Ramos (cell line): ENCODE measurements at regions not wholly inside any gene's neighbourhood (a gene's known extent, or its start where the extent isn't known, plus 50 kb on each side); places are given as distances from the start of the nearest gene placed in this dataset.
"Not testable (repeated sequence)": the region's sequence is repeated elsewhere in the genome, so short reads cannot be mapped to it uniquely, and the experiment has no call there.

Experiments
- in situ Hi-C: fragments of 300-500 bp; cut with MboI; formaldehyde crosslinking; loops from one replicate; pipeline ENCODE4 v1.14.3; 2022; ENCODE audit warnings: low sequenced_read_pairs; ENCODE audit not compliant: unreplicated experiment

DNA sequence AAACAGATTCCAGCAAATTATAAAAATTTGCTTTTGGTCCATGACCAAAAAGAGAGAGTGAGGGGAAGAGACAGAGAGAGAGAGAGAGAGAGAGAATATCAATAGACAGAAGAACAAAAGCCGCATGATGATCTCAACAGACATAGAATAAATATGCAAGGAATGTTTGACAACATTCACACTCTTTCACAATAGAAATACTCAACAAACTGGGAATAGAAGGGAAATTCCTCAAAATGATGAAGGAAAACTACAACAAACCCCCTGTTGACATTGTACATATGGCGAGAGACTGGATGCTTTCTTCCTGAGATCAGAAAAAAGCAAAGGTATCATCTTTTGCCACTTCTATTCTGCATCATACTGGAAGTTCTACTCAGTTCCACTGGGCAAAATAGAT lies 309.7 kb downstream of the RAD51AP2 start:
- in situ Hi-C loops = no loop called here

DNA sequence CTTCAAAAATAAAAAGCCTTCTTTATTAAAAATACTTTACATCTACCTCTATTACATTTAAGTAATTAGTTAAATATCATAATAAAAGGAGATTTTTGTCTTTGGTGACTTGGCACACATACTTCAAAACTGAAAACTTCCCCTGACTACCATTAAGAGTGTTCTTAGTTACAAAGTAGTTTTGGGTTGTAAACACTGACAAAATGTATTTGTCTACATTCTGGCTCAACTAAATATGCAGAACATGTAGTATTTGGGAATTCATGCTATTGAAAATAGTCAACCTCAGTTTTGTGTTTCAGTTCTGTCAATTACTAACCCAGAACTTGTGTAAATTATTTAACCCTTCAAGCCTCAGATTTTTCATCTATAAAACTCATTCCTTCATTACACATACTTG lies 311.5 kb downstream of the RAD51AP2 start:
- in situ Hi-C loops = no loop called here

GRCh38 chr2:17204214-17204613 lies 314.0 kb downstream of the RAD51AP2 start:
- in situ Hi-C loops = not testable (repeated sequence)

DNA sequence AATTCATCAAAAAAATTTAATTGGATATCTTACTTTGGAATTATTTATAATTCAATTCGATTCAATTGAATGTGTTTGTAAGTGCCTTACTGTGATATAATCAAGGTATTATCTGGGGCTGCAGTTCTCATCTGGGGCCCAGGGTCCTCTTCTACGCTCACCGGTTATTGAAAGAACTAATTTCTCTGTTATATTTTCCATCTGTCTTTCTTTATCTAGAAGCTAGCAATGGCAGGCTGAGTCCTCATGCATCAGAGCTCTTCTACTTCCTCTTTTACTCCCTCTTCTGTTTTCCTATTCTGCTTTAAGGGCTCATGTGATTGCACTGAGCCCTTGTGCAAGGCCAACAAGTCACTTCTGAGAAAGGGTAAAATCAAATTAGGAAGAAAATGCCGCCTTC lies 315.6 kb downstream of the RAD51AP2 start:
- in situ Hi-C loops = not testable (repeated sequence)

DNA sequence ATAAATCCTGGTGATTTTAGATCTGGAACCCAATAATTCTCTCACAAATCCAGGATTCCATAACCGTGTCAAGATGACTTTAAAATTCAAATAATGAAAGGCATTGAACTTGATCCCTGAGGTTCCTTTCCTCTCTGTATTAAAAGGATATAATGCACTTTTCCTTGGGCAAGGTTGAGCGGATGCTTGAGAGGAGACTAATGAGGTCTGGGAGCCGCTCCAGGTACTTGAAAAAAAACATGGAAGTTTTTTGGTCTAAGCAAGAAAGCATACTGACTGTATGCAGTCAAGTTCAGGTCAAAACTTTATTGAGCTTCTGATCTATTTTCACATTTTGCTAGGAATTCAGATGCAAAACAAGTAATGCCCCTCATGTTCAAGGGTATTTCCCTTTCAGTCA lies 318.5 kb downstream of the RAD51AP2 start:
- in situ Hi-C loops = no loop called here

DNA sequence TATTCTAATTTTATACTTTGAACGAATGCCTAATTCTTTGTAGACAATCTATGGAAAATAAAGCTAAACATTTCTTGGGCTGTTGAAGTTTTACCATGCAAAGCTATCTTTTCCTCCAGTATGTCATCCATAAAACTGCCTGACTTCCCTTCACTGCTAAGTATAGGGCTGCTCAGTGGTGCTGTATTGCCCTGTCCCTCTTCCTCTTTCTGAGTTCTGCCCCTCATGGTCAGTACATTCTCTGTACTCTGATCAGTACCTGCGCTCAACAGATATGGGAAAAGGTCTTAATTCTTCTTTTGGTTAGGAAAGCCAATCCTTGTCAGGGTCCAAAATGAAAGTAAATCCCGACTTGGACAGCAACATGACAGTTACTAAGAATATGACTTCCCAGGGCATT lies 321.9 kb downstream of the RAD51AP2 start:
- in situ Hi-C loops = no loop called here

GRCh38 chr2:17195016-17195415 lies 323.2 kb downstream of the RAD51AP2 start:
- in situ Hi-C loops = no loop called here

DNA sequence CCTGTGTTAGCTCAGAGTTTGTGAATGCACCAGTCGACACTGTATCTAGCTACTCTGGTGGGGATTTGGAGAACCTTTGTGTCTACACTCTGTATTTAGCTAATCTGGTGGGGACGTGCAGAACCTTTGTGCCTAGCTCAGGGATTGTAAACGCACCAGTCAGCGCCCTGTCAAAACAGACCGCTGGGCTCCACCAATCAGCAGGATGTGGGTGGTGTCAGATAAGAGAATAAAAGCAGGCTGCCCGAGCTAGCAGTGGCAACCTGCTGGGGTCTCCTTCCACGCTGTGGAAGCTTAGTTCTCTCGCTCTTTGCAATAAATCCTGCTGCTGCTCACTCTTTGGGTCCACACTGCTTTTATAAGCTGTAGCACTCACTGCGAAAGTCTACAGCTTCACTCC lies 324.2 kb downstream of the RAD51AP2 start:
- in situ Hi-C loops = no loop called here

DNA sequence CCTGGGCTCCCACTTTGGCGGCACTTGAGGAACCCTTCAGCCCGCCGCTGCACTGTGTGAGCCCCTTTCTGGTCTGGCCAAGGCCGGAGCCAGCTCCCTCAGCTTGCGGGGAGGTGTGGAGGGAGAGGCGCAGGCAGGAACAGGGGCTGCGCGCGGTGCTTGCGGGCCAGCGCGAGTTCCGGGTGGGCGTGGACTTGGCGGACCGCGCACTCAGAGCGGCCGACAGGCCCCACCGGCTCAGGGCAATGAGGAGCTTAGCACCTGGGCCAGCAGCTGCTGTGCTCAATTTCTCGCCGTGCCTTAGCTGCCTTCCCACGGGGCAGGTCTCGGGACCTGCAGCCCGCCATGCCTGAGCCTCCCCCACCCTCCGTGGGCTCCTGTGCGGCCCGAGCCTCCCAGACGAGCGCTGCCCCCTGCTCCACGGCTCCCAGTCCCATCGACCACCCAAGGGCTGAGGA lies 324.8 kb downstream of the RAD51AP2 start:
- in situ Hi-C loops = not testable (repeated sequence)

DNA sequence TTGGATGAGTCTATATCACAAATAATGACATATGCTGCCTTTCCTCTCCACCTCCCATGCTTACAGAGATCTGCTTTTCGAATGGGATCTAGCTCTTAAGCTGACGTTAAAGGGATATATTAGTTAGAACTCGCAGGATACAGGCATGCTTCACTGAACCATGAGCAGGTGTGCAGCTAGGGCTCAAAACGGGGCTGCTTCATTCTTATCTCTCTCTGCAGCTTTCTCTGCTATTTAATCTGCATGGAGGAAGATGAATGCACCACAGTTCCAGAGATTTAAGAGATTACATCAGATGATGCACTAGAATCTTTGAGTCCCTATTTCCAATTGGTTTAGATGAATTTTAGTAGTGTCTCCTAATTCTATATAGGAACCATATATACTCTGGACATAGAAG lies 327.0 kb downstream of the RAD51AP2 start:
- in situ Hi-C loops = no loop called here

DNA sequence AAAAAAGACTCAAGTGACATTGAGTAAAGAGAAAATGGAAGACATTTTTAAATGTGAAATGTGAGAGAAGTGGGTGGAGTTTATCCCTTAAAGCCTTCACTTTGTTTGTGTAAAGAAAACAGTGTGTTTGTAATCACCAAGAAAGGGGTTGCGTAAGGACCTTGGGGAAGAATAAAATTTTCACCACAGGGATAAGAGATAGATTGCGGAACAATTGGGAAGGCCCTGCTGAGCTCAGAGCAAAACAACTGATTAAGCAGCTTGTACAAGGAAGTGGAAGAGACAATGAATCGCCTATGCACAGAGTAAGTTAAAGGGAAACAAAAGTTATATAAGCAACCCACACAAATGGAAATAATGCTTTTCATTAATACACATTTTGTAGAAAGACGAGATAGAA lies 327.7 kb downstream of the RAD51AP2 start:
- in situ Hi-C loops = no loop called here

DNA sequence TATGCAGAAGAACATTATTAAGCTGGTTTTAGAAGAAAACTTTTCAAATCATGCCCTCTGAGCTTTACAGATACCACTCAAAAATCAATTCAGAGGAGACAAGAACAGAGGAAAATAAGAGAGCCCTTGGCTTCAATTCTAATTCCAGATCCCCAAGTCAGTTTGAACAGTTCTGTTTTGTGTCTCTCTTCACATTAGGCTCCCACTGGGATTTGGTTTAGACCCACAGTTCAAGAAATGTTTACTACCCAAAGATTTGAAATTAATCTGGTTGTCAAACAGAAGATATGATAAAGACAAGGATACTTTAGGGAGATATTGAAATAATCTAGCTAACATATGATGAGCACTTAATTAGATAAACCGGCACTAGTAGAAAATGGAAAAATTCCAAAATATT lies 329.5 kb downstream of the RAD51AP2 start:
- in situ Hi-C loops = no loop called here

DNA sequence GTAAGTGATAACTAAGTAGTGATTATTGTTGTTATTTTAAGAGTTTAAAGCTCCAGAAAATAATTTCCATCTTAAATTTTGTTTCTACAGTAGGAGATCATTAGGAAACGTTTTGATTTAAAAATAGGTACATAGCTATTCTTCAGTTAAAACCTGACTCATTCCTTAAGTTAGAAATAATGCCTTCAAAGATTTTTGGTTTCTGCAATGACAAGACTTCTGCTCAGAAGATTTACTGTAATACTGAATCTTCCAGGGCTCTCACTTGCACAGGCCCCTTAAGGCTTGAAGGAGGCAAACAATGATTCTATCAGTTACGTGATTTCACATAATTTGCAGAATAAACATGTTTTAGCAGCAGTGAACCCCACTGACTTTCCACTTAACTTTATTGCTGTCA lies 333.7 kb downstream of the RAD51AP2 start:
- in situ Hi-C loops = no loop called here

DNA sequence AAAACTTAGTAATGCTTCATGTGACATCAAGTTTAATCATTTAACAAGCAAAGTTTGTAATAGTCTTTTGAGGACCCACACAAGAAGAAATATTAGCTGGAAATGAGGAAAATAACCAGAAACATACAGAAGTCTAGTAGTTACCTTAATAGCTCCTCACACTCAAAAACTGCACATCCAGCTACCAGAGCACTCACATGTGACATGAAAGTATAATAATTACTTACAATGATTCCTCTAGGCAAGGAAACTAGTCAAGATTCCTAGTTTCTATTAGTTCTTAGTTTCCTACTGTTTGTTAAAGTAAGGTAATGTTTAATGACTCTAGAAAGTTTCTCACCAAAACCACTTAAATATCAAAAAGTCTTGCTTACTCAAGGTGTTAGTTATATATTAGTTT lies 335.8 kb downstream of the RAD51AP2 start:
- in situ Hi-C loops = no loop called here

- in situ Hi-C loops = no loop called here
Observed at GRCh38 chr2:17181051-17181752, 337.0 kb downstream of the RAD51AP2 start.

- in situ Hi-C loops = no loop called here
Observed at GRCh38 chr2:17179145-17179808, 339.0 kb downstream of the RAD51AP2 start.

DNA sequence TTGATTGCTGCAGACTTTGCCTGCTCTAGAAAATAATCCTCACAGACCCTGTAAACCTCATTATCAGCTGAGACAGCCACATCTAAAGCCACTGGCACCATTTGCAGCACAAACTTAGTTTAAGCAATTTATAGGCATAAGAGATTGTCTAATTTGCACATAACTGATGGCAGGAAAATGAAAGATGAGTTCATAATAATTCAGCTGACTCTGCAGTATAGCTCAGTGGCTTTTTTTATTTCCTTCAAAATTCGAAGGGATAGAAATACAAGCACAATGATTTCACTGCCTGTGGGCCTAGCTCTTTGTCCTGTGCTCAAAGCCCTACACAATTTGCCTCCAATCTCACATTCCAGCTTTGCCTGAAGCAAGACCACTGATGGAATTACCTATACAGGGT lies 341.2 kb downstream of the RAD51AP2 start:
- in situ Hi-C loops = no loop called here

- in situ Hi-C loops = no loop called here
Observed at GRCh38 chr2:17171446-17172049, 346.7 kb downstream of the RAD51AP2 start.

DNA sequence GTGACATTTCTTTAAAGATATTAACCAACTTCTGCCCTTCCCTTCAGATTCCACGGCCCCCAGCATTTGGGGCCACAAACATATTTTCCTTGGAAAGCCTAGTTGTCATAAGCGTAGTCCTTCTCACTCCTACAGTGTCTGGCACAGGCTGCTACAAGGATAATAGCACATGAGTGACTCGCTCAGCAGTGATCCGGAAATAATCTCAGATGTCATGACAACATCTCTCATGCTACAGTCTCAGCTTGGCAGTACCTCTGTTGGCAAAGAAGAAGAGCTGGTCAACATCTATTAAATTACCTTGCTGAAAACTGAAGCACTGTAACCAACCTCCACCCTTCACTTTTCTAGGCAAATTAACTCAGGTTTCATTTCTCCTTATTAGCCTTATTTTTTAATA lies 351.7 kb downstream of the RAD51AP2 start:
- in situ Hi-C loops = no loop called here

DNA sequence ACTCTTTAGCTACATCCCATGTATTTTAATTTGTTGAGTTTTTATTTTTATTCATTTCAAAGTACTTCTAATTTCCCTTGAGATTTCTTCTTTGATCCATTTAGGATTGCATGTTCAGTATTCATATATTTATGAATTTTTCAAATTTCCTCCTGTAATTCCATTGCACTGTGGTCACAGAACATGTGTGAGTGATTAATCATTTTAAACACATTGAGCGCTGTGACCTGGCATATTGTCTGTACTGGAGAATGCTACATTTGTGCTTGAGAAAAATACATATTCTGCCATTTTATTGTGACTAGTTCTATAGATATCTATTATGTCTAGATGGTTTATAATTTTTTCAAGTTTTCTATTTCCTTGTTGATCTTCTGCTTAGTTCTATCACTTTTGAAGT lies 353.7 kb downstream of the RAD51AP2 start:
- in situ Hi-C loops = no loop called here

- in situ Hi-C loops = no loop called here
Observed at GRCh38 chr2:17163638-17164037, 354.6 kb downstream of the RAD51AP2 start.

GRCh38 chr2:17162713-17163112 lies 355.5 kb downstream of the RAD51AP2 start:
- in situ Hi-C loops = no loop called here
